ENCODE measurements at regions not wholly inside any gene's neighbourhood (a gene's known extent, or its start where the extent isn't known, plus 50 kb on each side); places are given as distances from the start of the nearest gene placed in this dataset.

- Mint-ChIP-seq H3K4me3 (no peak overlapping the region), H3K27me3 (no peaks in the 10 kb centered on the region), H3K4me1 (no peaks in the 10 kb centered on the region), H3K27ac (no peak overlapping the region), H3K36me3 (ENCODE audit: low read depth) (no peaks in the 10 kb centered on the region)
- DNase-seq: no peak
- H3K9me3 ChIP-seq (ENCODE audit: control insufficient read depth, low read length, poor library complexity, severe bottlenecking): no peaks in the 10 kb centered on the region
- no peak for ATAC-seq
Observed at GRCh38 chr5:123921193-123921592, 409.2 kb downstream of the CSNK1G3 start.

GRCh38 chr5:123916345-123917121, 404.6 kb downstream of the CSNK1G3 start:
- no peaks in the 10 kb centered on the region for H3K9me3 ChIP-seq (ENCODE audit: control insufficient read depth, low read length, poor library complexity, severe bottlenecking)
- no peaks in the 10 kb centered on the region for H3K36me3 Mint-ChIP-seq (ENCODE audit: low read depth)
- H3K27ac Mint-ChIP-seq: no peak overlapping the region
- no peak for DNase-seq
- H3K4me3 Mint-ChIP-seq: no peak overlapping the region
- ATAC-seq: no peak
- H3K27me3 Mint-ChIP-seq: no peaks in the 10 kb centered on the region
- no peaks in the 10 kb centered on the region for H3K4me1 Mint-ChIP-seq

- H3K4me3 Mint-ChIP-seq: no peak overlapping the region
- no peaks in the 10 kb centered on the region for H3K27me3 Mint-ChIP-seq
- no peaks in the 10 kb centered on the region for H3K9me3 ChIP-seq (ENCODE audit: control insufficient read depth, low read length, poor library complexity, severe bottlenecking)
- no peak overlapping the region for H3K27ac Mint-ChIP-seq
- DNase-seq (no peak), ATAC-seq (no peak)
- no peaks in the 10 kb centered on the region for H3K4me1 Mint-ChIP-seq
- H3K36me3 Mint-ChIP-seq (ENCODE audit: low read depth): no peaks in the 10 kb centered on the region
Observed at GRCh38 chr5:123914333-123914732, 402.4 kb downstream of the CSNK1G3 start.

- Mint-ChIP-seq H3K36me3 (ENCODE audit: low read depth) (no peaks in the 10 kb centered on the region), H3K4me1 (no peaks in the 10 kb centered on the region), H3K27me3 (no peaks in the 10 kb centered on the region), H3K4me3 (no peak overlapping the region), H3K27ac (no peak overlapping the region)
- H3K9me3 ChIP-seq (ENCODE audit: control insufficient read depth, low read length, poor library complexity, severe bottlenecking): no peaks in the 10 kb centered on the region
- DNase-seq (no peak), ATAC-seq (no peak)
Observed at GRCh38 chr5:123907349-123907748, 395.4 kb downstream of the CSNK1G3 start.

GRCh38 chr5:123906698-123907295, 394.8 kb downstream of the CSNK1G3 start:
- H3K9me3 ChIP-seq (ENCODE audit: control insufficient read depth, low read length, poor library complexity, severe bottlenecking): no peaks in the 10 kb centered on the region
- Mint-ChIP-seq H3K4me1 (no peaks in the 10 kb centered on the region), H3K36me3 (ENCODE audit: low read depth) (no peaks in the 10 kb centered on the region), H3K4me3 (no peak overlapping the region), H3K27ac (no peak overlapping the region), H3K27me3 (no peaks in the 10 kb centered on the region)
- no peak for DNase-seq
- no peak for ATAC-seq

GRCh38 chr5:123885081-123885480, 373.1 kb downstream of the CSNK1G3 start:
- no peaks in the 10 kb centered on the region for H3K36me3 Mint-ChIP-seq (ENCODE audit: low read depth)
- no peaks in the 10 kb centered on the region for H3K27me3 Mint-ChIP-seq
- no peaks in the 10 kb centered on the region for H3K4me1 Mint-ChIP-seq
- DNase-seq (no peak), ATAC-seq (no peak)
- H3K9me3 ChIP-seq (ENCODE audit: control insufficient read depth, low read length, poor library complexity, severe bottlenecking): no peaks in the 10 kb centered on the region
- H3K27ac Mint-ChIP-seq: no peak overlapping the region
- H3K4me3 Mint-ChIP-seq: no peak overlapping the region

GRCh38 chr5:123882965-123883345, 371.0 kb downstream of the CSNK1G3 start:
- Mint-ChIP-seq H3K27me3 (no peaks in the 10 kb centered on the region), H3K27ac (no peak overlapping the region), H3K4me3 (no peak overlapping the region), H3K4me1 (no peaks in the 10 kb centered on the region), H3K36me3 (ENCODE audit: low read depth) (no peaks in the 10 kb centered on the region)
- H3K9me3 ChIP-seq (ENCODE audit: control insufficient read depth, low read length, poor library complexity, severe bottlenecking): no peaks in the 10 kb centered on the region
- no peak for DNase-seq
- no peak for ATAC-seq

- Mint-ChIP-seq H3K4me3 (no peak overlapping the region), H3K4me1 (no peaks in the 10 kb centered on the region), H3K27me3 (no peaks in the 10 kb centered on the region), H3K27ac (no peak overlapping the region), H3K36me3 (ENCODE audit: low read depth) (no peaks in the 10 kb centered on the region)
- DNase-seq: no peak
- H3K9me3 ChIP-seq (ENCODE audit: control insufficient read depth, low read length, poor library complexity, severe bottlenecking): no peaks in the 10 kb centered on the region
- ATAC-seq: no peak
Observed at GRCh38 chr5:123882319-123882964, 370.5 kb downstream of the CSNK1G3 start.

- ATAC-seq (no peak), DNase-seq (no peak)
- H3K27me3 Mint-ChIP-seq: no peaks in the 10 kb centered on the region
- H3K27ac Mint-ChIP-seq: no peak overlapping the region
- no peaks in the 10 kb centered on the region for H3K36me3 Mint-ChIP-seq (ENCODE audit: low read depth)
- H3K9me3 ChIP-seq (ENCODE audit: control insufficient read depth, low read length, poor library complexity, severe bottlenecking): no peaks in the 10 kb centered on the region
- no peaks in the 10 kb centered on the region for H3K4me1 Mint-ChIP-seq
- H3K4me3 Mint-ChIP-seq: no peak overlapping the region
Observed at GRCh38 chr5:123881759-123882244, 369.8 kb downstream of the CSNK1G3 start.

- Mint-ChIP-seq H3K27me3 (no peaks in the 10 kb centered on the region), H3K4me1 (no peaks in the 10 kb centered on the region), H3K36me3 (ENCODE audit: low read depth) (no peaks in the 10 kb centered on the region), H3K27ac (no peak overlapping the region), H3K4me3 (no peak overlapping the region)
- DNase-seq: no peak
- no peaks in the 10 kb centered on the region for H3K9me3 ChIP-seq (ENCODE audit: control insufficient read depth, low read length, poor library complexity, severe bottlenecking)
- no peak for ATAC-seq
Observed at GRCh38 chr5:123880875-123881274, 368.9 kb downstream of the CSNK1G3 start.

- ATAC-seq (no peak), DNase-seq (no peak)
- Mint-ChIP-seq H3K4me3 (no peak overlapping the region), H3K36me3 (ENCODE audit: low read depth) (no peaks in the 10 kb centered on the region), H3K27me3 (no peaks in the 10 kb centered on the region), H3K27ac (no peak overlapping the region), H3K4me1 (no peaks in the 10 kb centered on the region)
- H3K9me3 ChIP-seq (ENCODE audit: control insufficient read depth, low read length, poor library complexity, severe bottlenecking): no peaks in the 10 kb centered on the region
Observed at GRCh38 chr5:123879071-123879470, 367.1 kb downstream of the CSNK1G3 start.

- no peaks in the 10 kb centered on the region for H3K9me3 ChIP-seq (ENCODE audit: control insufficient read depth, low read length, poor library complexity, severe bottlenecking)
Observed at GRCh38 chr5:123876276-123876790, 364.4 kb downstream of the CSNK1G3 start.

GRCh38 chr5:123875561-123876275, 363.7 kb downstream of the CSNK1G3 start:
- Mint-ChIP-seq H3K4me3 (no peak overlapping the region), H3K27me3 (no peaks in the 10 kb centered on the region), H3K36me3 (ENCODE audit: low read depth) (no peaks in the 10 kb centered on the region), H3K4me1 (no peaks in the 10 kb centered on the region), H3K27ac (no peak overlapping the region)
- H3K9me3 ChIP-seq (ENCODE audit: control insufficient read depth, low read length, poor library complexity, severe bottlenecking): no peaks in the 10 kb centered on the region
- ATAC-seq (no peak), DNase-seq (no peak)

More at GRCh38 chr5:123876276-123876790, 364.4 kb downstream of the CSNK1G3 start:
- H3K27ac Mint-ChIP-seq: no peak overlapping the region
- no peaks in the 10 kb centered on the region for H3K36me3 Mint-ChIP-seq (ENCODE audit: low read depth)
- ATAC-seq (no peak), DNase-seq (no peak)
- H3K27me3 Mint-ChIP-seq: no peaks in the 10 kb centered on the region
- H3K4me1 Mint-ChIP-seq: no peaks in the 10 kb centered on the region
- H3K4me3 Mint-ChIP-seq: no peak overlapping the region
